HCT116 (cell line): ENCODE measurements at regions not wholly inside any gene's neighbourhood (a gene's known extent, or its start where the extent isn't known, plus 50 kb on each side); places are given as distances from the start of the nearest gene placed in this dataset.

Experiments
- ATAC-seq: fragments of 200-7000 bp; cut with Tn5 transposase; 2 replicates; pipeline ENCODE4 v1.9.1; 2020; ENCODE audit warnings: mild to moderate bottlenecking, moderate library complexity
- BruUV-seq: library from RNA; stranded (reverse); fragments of 400-500 nt; replicated peaks from 2 replicates; lab custom pipeline; 2021; lab: Mats Ljungman, UMichigan
- CTCF ChIA-PET: fragments of 300-600 bp; sonication (Branson Sonifier 250); formaldehyde crosslinking; loops from one replicate; lab custom pipeline; 2021; ENCODE audit warnings: antibody characterized with exemption; lab: Charles Lee
- POLR2A ChIA-PET: fragments of 300-600, 350-600 bp; sonication (Branson Sonifier 250); formaldehyde crosslinking; loops from one replicate; lab custom pipeline; 2021; ENCODE audit warnings: antibody characterized with exemption; lab: Charles Lee
- RAD21 ChIA-PET, 2 experiments: fragments of 300-600 bp; sonication (Branson Sonifier 250); formaldehyde crosslinking; loops; one replicate each; lab custom pipeline; 2023; ENCODE audit warnings: low total read pairs in 2 of 2; ENCODE audit not compliant: uncharacterized antibody in 2 of 2, unreplicated experiment in 2 of 2, low non-redundant PET in 1 of 2; lab: Charles Lee
- DNase-seq: peaks from one replicate; pipeline ENCODE4 v3.0.0-alpha.2; 2010; ENCODE audit warnings: low read depth, low spot score
- H2AFZ ChIP-seq: fragments of 200-600 bp; shearing (Covaris generic), sonication (generic); 2 replicates; pipeline ENCODE4 v1.6.1; 2017; ENCODE audit warnings: low read depth, mixed run types, mixed read lengths, antibody characterized with exemption, low read length; ENCODE audit not compliant: poor library complexity, severe bottlenecking
- H3K27ac ChIP-seq: 2 replicates; pipeline ENCODE4 v1.5.1; 2012; ENCODE audit warnings: low read depth, low read length
- H3K27me3 ChIP-seq: fragments of 200-600 bp; sonication (generic); 2 replicates; pipeline ENCODE4 v1.6.1; 2016; ENCODE audit warnings: mixed run types, low read length, mixed read lengths; ENCODE audit not compliant: insufficient read depth
- H3K36me3 ChIP-seq, 2 experiments: fragments of 200-500 bp in 1 of 2; fragments of 200-600 bp in 1 of 2; sonication (Bioruptor generic) in 1 of 2; sonication (generic) in 1 of 2; 2 replicates each; pipeline versions ENCODE4 v1.5.1 to v1.6.1; 2014 to 2016; ENCODE audit warnings: low read length in 2 of 2, inconsistent platforms in 1 of 2, mixed read lengths in 1 of 2, mixed run types in 1 of 2; ENCODE audit not compliant: insufficient read depth in 2 of 2, control insufficient read depth in 1 of 2
- H3K4me1 ChIP-seq, 2 experiments: fragments of 200-600 bp in 1 of 2; sonication (generic) in 1 of 2; 2 replicates each; pipeline versions ENCODE4 v1.5.1 to v1.6.1; 2012 to 2017; ENCODE audit warnings: low read length in 2 of 2, inconsistent platforms in 1 of 2, mild to moderate bottlenecking in 1 of 2, mixed read lengths in 1 of 2, mixed run types in 1 of 2, moderate library complexity in 1 of 2; ENCODE audit not compliant: insufficient read depth in 2 of 2, control insufficient read depth in 1 of 2
- H3K4me2 ChIP-seq: fragments of 200-600 bp; sonication (generic); 2 replicates; pipeline ENCODE4 v1.6.1; 2017; ENCODE audit warnings: mixed run types, low read length, mixed read lengths
- H3K4me3 ChIP-seq, 2 experiments: fragments of 200-600 bp in 1 of 2; sonication (generic) in 1 of 2; replicated peaks in 1 of 2; 2 replicates each; pipeline ENCODE4 v1.5.1; 2011 to 2016; ENCODE audit warnings: low read length in 2 of 2, control low read depth in 1 of 2, low read depth in 1 of 2, mild to moderate bottlenecking in 1 of 2, mixed read lengths in 1 of 2, mixed run types in 1 of 2
- H3K79me2 ChIP-seq: fragments of 200-600 bp; sonication (generic); 2 replicates; pipeline ENCODE4 v1.6.1; 2017; ENCODE audit warnings: mild to moderate bottlenecking, mixed run types, low read length, moderate library complexity, mixed read lengths; ENCODE audit not compliant: insufficient read depth
- H3K9ac ChIP-seq: fragments of 200-600 bp; sonication (generic); 2 replicates; pipeline ENCODE4 v1.6.1; 2016; ENCODE audit warnings: low read length, mixed read lengths
- H3K9me2 ChIP-seq: fragments of 200-600 bp; sonication (generic), shearing (Covaris generic); 2 replicates; pipeline ENCODE4 v1.6.1; 2017; ENCODE audit warnings: mixed run types, mild to moderate bottlenecking, moderate library complexity; ENCODE audit not compliant: insufficient read depth
- H3K9me3 ChIP-seq, 2 experiments: fragments of 200-500 bp in 1 of 2; fragments of 200-600 bp in 1 of 2; sonication (Bioruptor generic) in 1 of 2; sonication (generic) in 1 of 2; 2 replicates each; pipeline ENCODE4 v1.6.1; 2014 to 2017; ENCODE audit warnings: low read length in 2 of 2, mixed read lengths in 2 of 2, inconsistent platforms in 1 of 2, low read depth in 1 of 2, mild to moderate bottlenecking in 1 of 2, mixed run types in 1 of 2, moderate library complexity in 1 of 2; ENCODE audit not compliant: control insufficient read depth in 1 of 2, insufficient read depth in 1 of 2
- H4K20me1 ChIP-seq: fragments of 200-600 bp; sonication (generic), shearing (Covaris generic); 2 replicates; pipeline ENCODE4 v1.6.1; 2017; ENCODE audit warnings: mixed run types, mild to moderate bottlenecking, moderate library complexity; ENCODE audit not compliant: insufficient read depth
- ELF1 ChIP-seq: IDR thresholded peaks from 2 replicates; pipeline ENCODE4 v1.6.1; 2012; ENCODE audit warnings: low read depth, borderline replicate concordance
- EZH2phosphoT487 ChIP-seq: fragments of 200-600 bp; IDR thresholded peaks from 2 replicates; pipeline ENCODE4 v1.6.1; 2018; ENCODE audit warnings: antibody characterized with exemption, borderline replicate concordance
- FOSL1 ChIP-seq: IDR thresholded peaks from 2 replicates; pipeline ENCODE4 v1.6.1; 2012; ENCODE audit warnings: low read depth
- TCF7L2 ChIP-seq: IDR thresholded peaks from 2 replicates; pipeline ENCODE4 v1.7.0; 2011; ENCODE audit warnings: borderline replicate concordance, inconsistent platforms; ENCODE audit not compliant: insufficient read depth, insufficient read length; ENCODE audit errors: extremely low read depth
- YY1 ChIP-seq: IDR thresholded peaks from 2 replicates; pipeline ENCODE4 v1.6.1; 2011; ENCODE audit warnings: low read length, low read depth, moderate library complexity, mild to moderate bottlenecking; ENCODE audit not compliant: insufficient replicate concordance; ENCODE audit errors: extremely low read depth
- intact Hi-C: fragments of 100-400 bp; cut with micrococcal nuclease; formaldehyde crosslinking; loops from 2 replicates; pipeline ENCODE4 v1.10.0; 2022
- TF ChIP-seq, protein P1 (sequence below): IDR thresholded peaks from 2 replicates; pipeline ENCODE4 v1.6.1; 2012
- TF ChIP-seq, protein P2 (sequence below): IDR thresholded peaks from 2 replicates; pipeline ENCODE4 v1.6.1; 2011; ENCODE audit warnings: mild to moderate bottlenecking, low read length, moderate library complexity; ENCODE audit not compliant: insufficient replicate concordance; ENCODE audit errors: extremely low read depth
- TF ChIP-seq, protein P3 (sequence below), 3 experiments: fragments of 200-600 bp in 1 of 3; sonication (generic) in 1 of 3; IDR thresholded peaks in 2 of 3; conservative IDR thresholded peaks in 1 of 3; 2 replicates each; pipeline ENCODE4 v1.5.1; 2012 to 2017; ENCODE audit warnings: low read depth in 2 of 3, low read length in 2 of 3, antibody characterized with exemption in 1 of 3, borderline replicate concordance in 1 of 3, control low read depth in 1 of 3, mild to moderate bottlenecking in 1 of 3, mixed read lengths in 1 of 3, mixed run types in 1 of 3, moderate library complexity in 1 of 3; ENCODE audit not compliant: insufficient read depth in 1 of 3

DNA sequence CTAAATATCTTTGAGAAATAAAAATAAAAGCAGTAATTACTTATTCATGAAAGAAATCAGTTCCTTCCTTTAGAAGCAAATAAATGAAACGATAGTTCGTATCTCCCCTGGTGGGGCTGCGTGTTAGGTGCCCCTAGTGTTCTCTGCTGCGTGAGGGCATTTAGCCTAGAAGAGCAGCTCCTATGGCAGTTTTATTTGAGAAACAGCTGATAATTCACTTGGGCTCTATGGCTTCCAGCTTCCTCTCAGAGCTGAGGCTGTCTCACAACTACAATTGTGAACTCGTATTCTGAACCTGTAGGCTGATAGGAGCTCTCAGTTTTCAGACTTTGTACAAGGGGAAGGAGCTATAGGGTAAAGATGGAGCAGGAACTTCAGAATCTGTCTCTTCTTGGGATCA, 540.0 kb upstream of the MAP3K7 start:
- DNase-seq (no peak), ATAC-seq (no peak)
- intact Hi-C loops: no loop called here
- Histone ChIP-seq H3K9me3 (peaks cover 3 to 6% of the 10 kb centered on the region in 2 experiments; a peak in 2 of 4 replicates), H3K9ac (no peak overlapping the region), H3K4me3 (no peak overlapping the region), H3K4me2 (no peak overlapping the region), H2AFZ (no peak overlapping the region), H3K4me1 (no peaks in the 10 kb centered on the region), H3K27ac (no peak overlapping the region), H3K9me2 (no peaks in the 10 kb centered on the region), H3K36me3 (no peaks in the 10 kb centered on the region), H3K79me2 (no peaks in the 10 kb centered on the region), H3K27me3 (no peaks in the 10 kb centered on the region), H4K20me1 (no peaks in the 10 kb centered on the region)
- RAD21 ChIA-PET: no interaction called here
- CTCF ChIA-PET: no interaction called here
- no TSS peak for BruUV-seq
- TF ChIP-seq ELF1 (no peak), FOSL1 (no peak), YY1 (no peak), EZH2phosphoT487 (no peak), TCF7L2 (no peak)
- TF ChIP-seq, protein P1, sequence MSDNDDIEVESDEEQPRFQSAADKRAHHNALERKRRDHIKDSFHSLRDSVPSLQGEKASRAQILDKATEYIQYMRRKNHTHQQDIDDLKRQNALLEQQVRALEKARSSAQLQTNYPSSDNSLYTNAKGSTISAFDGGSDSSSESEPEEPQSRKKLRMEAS: no peak
- TF ChIP-seq, protein P2, sequence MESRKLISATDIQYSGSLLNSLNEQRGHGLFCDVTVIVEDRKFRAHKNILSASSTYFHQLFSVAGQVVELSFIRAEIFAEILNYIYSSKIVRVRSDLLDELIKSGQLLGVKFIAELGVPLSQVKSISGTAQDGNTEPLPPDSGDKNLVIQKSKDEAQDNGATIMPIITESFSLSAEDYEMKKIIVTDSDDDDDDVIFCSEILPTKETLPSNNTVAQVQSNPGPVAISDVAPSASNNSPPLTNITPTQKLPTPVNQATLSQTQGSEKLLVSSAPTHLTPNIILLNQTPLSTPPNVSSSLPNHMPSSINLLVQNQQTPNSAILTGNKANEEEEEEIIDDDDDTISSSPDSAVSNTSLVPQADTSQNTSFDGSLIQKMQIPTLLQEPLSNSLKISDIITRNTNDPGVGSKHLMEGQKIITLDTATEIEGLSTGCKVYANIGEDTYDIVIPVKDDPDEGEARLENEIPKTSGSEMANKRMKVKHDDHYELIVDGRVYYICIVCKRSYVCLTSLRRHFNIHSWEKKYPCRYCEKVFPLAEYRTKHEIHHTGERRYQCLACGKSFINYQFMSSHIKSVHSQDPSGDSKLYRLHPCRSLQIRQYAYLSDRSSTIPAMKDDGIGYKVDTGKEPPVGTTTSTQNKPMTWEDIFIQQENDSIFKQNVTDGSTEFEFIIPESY: no peak
- TF ChIP-seq, protein P3, sequence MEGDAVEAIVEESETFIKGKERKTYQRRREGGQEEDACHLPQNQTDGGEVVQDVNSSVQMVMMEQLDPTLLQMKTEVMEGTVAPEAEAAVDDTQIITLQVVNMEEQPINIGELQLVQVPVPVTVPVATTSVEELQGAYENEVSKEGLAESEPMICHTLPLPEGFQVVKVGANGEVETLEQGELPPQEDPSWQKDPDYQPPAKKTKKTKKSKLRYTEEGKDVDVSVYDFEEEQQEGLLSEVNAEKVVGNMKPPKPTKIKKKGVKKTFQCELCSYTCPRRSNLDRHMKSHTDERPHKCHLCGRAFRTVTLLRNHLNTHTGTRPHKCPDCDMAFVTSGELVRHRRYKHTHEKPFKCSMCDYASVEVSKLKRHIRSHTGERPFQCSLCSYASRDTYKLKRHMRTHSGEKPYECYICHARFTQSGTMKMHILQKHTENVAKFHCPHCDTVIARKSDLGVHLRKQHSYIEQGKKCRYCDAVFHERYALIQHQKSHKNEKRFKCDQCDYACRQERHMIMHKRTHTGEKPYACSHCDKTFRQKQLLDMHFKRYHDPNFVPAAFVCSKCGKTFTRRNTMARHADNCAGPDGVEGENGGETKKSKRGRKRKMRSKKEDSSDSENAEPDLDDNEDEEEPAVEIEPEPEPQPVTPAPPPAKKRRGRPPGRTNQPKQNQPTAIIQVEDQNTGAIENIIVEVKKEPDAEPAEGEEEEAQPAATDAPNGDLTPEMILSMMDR (IDR thresholded peaks at IDR 0.05 in 2 of 3, conservative IDR thresholded peaks at IDR 0.05 in 1 of 3; ENCODE audit: borderline replicate concordance in 1 of 3, insufficient read depth in 1 of 3, low read depth in 2 of 3, low read length in 2 of 3): no peak
- POLR2A ChIA-PET: no interaction called here
